Gastrocnemius medialis (tissue), 4 donors: ENCODE measurements at regions not wholly inside any gene's neighbourhood (a gene's known extent, or its start where the extent isn't known, plus 50 kb on each side); places are given as distances from the start of the nearest gene placed in this dataset.

ENCODE experiments used
- ATAC-seq, 2 donors: fragments of 150-250 bp; one replicate each; pipeline ENCODE4 v1.9.1; 2016
- DNase-seq, 2 donors: peaks; one replicate each; pipeline ENCODE4 v3.0.0-alpha.2; 2019
- H3K27ac ChIP-seq, 4 donors: fragments of 200-600 bp; sonication (generic); 1 replicate in 1 of 4; 2 replicates in 3 of 4; pipeline ENCODE4 v1.5.1; 2016 to 2018; ENCODE audit warnings: mild to moderate bottlenecking in 2 of 4, moderate library complexity in 1 of 4
- H3K27me3 ChIP-seq, 3 donors: fragments of 200-600 bp; sonication (generic) in 2 of 3; 1 replicate in 1 of 3; 2 replicates in 2 of 3; pipeline versions ENCODE4 v1.5.1 to v1.6.0; 2016 to 2019; ENCODE audit warnings: mild to moderate bottlenecking in 1 of 3, moderate library complexity in 1 of 3
- H3K36me3 ChIP-seq, 2 donors: fragments of 200-600 bp; sonication (generic) in 1 of 2; one replicate each; pipeline ENCODE4 v1.5.1; 2017 to 2018
- H3K4me1 ChIP-seq, 2 donors: fragments of 200-600 bp; sonication (generic) in 1 of 2; one replicate each; pipeline ENCODE4 v1.5.1; 2016 to 2017; ENCODE audit warnings: mild to moderate bottlenecking in 2 of 2
- H3K4me3 ChIP-seq, 4 donors: fragments of 200-600 bp; sonication (generic) in 3 of 4; 1 replicate in 1 of 4; 2 replicates in 3 of 4; pipeline ENCODE4 v1.5.1; 2016 to 2019; ENCODE audit warnings: mild to moderate bottlenecking in 2 of 4
- H3K9me3 ChIP-seq, 3 donors: fragments of 200-600 bp; sonication (generic) in 2 of 3; 1 replicate in 1 of 3; 2 replicates in 2 of 3; pipeline ENCODE4 v1.5.1; 2016 to 2019
- POLR2A ChIP-seq, 2 donors: fragments of 450-650 bp; IDR thresholded peaks; one replicate each; pipeline ENCODE4 v1.6.1; 2017; ENCODE audit warnings: antibody characterized with exemption in 2 of 2, mild to moderate bottlenecking in 2 of 2, moderate library complexity in 2 of 2
- in situ Hi-C, 4 donors: fragments of 200-750 bp; cut with MboI; loops; one replicate each; pipeline versions ENCODE4 v1.15.0 to v1.8.0; 2017; ENCODE audit warnings: low sequenced_read_pairs in 4 of 4
- intact Hi-C: fragments of 100-400 bp; cut with DNase I; formaldehyde crosslinking; loops from one replicate; pipeline ENCODE4 v1.15.1; 2023; ENCODE audit warnings: low total_unique reads
- TF ChIP-seq, protein P1 (sequence below), 5 experiments: fragments of 450-650 bp in 3 of 5; fragments of 200-600 bp in 2 of 5; sonication (generic) in 2 of 5; IDR thresholded peaks in 4 of 5; conservative IDR thresholded peaks in 1 of 5; 1 replicate in 4 of 5; 2 replicates in 1 of 5; pipeline ENCODE4 v1.5.1; 2016 to 2019; ENCODE audit warnings: antibody characterized with exemption in 5 of 5, mild to moderate bottlenecking in 3 of 5, moderate library complexity in 3 of 5

DNA sequence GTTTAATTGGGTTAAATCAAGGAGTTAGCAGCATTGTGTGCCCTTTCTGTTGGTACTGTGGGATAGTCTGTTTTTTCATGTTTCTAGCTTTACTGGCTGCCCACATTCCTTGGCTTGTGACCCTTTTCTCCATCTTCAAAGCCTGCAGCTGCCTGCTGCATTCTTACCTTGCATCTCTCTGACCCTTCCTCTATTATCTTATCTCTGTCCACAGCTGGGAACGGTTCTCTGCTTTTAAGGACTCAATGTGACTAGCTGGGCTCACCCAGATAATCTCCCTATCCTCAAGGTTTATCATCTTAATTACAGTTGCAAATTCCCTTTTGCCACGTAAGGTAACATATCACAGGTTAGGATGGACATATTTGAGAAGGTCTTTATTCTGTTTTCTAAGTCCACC is 199.7 kb downstream of the KCNS3 start:
- no peaks in the 10 kb centered on the region for H3K4me1 ChIP-seq
- intact Hi-C loops = no loop called here
- H3K27ac ChIP-seq = no peak overlapping the region
- no peaks in the 10 kb centered on the region for H3K36me3 ChIP-seq
- no peaks in the 10 kb centered on the region for H3K27me3 ChIP-seq
- in situ Hi-C loops = no loop called here
- no peak for TF ChIP-seq POLR2A (IDR thresholded peaks at IDR 0.05)
- TF ChIP-seq, protein P1, sequence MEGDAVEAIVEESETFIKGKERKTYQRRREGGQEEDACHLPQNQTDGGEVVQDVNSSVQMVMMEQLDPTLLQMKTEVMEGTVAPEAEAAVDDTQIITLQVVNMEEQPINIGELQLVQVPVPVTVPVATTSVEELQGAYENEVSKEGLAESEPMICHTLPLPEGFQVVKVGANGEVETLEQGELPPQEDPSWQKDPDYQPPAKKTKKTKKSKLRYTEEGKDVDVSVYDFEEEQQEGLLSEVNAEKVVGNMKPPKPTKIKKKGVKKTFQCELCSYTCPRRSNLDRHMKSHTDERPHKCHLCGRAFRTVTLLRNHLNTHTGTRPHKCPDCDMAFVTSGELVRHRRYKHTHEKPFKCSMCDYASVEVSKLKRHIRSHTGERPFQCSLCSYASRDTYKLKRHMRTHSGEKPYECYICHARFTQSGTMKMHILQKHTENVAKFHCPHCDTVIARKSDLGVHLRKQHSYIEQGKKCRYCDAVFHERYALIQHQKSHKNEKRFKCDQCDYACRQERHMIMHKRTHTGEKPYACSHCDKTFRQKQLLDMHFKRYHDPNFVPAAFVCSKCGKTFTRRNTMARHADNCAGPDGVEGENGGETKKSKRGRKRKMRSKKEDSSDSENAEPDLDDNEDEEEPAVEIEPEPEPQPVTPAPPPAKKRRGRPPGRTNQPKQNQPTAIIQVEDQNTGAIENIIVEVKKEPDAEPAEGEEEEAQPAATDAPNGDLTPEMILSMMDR (IDR thresholded peaks at IDR 0.05 in 4 of 5, conservative IDR thresholded peaks at IDR 0.05 in 1 of 5) = no peak
- H3K4me3 ChIP-seq = no peak overlapping the region
- H3K9me3 ChIP-seq = no peaks in the 10 kb centered on the region
- ATAC-seq = no peak
- DNase-seq = no peak

DNA sequence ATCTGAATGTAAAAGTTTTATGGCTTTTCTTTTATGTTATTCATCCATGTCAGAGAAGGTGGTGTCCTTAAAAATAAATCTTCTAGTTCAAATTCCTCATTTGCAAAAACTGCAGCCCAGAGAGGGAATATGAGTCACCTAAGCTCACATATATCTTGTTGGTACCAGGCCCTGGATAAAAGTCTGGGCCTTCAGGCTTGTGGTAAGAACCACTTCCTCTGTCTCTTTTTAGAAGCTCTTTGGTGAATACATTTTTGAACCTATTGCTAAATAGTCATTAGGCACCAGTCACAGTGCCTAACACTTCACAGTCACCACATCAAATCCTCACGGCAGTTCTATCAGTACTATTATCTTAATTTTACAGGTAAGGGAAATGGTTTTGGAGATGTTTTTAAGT is 199.2 kb downstream of the KCNS3 start:
- no peaks in the 10 kb centered on the region for H3K9me3 ChIP-seq
- H3K27me3 ChIP-seq = no peaks in the 10 kb centered on the region
- H3K36me3 ChIP-seq = no peaks in the 10 kb centered on the region
- ATAC-seq (no peak), DNase-seq (no peak)
- no peak overlapping the region for H3K27ac ChIP-seq
- no peaks in the 10 kb centered on the region for H3K4me1 ChIP-seq
- TF ChIP-seq, protein P1 (IDR thresholded peaks at IDR 0.05 in 4 of 5, conservative IDR thresholded peaks at IDR 0.05 in 1 of 5) = no peak
- TF ChIP-seq POLR2A (IDR thresholded peaks at IDR 0.05) = no peak
- H3K4me3 ChIP-seq = no peak overlapping the region
- intact Hi-C loops (no loop called here), in situ Hi-C loops (no loop called here)

DNA sequence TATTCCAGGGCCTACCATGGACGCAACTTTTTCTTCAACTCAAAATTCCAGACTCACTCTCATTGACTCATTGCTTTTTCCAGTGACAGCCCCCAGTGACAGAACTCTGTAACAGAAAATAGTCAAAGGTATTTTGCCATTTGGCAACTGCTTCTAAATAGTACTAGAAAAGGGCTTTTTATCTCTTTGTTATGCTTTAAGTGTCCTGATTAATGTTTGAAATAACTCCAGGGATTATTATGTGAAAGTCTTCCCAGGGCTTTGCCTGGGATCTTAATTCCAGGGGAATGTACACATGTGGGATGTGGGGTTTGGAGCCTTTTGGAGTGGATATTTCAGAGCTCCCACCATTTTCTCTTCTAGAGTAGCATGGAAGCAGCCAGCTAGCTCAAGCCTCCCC is 198.8 kb downstream of the KCNS3 start:
- no peak overlapping the region for H3K4me3 ChIP-seq
- H3K27me3 ChIP-seq = no peaks in the 10 kb centered on the region
- ATAC-seq = no peak
- no peaks in the 10 kb centered on the region for H3K36me3 ChIP-seq
- intact Hi-C loops (no loop called here), in situ Hi-C loops (no loop called here)
- TF ChIP-seq, protein P1 (IDR thresholded peaks at IDR 0.05 in 4 of 5, conservative IDR thresholded peaks at IDR 0.05 in 1 of 5) = no peak
- TF ChIP-seq POLR2A (IDR thresholded peaks at IDR 0.05) = no peak
- DNase-seq = no peak
- no peaks in the 10 kb centered on the region for H3K9me3 ChIP-seq
- no peaks in the 10 kb centered on the region for H3K4me1 ChIP-seq
- H3K27ac ChIP-seq = no peak overlapping the region

DNA sequence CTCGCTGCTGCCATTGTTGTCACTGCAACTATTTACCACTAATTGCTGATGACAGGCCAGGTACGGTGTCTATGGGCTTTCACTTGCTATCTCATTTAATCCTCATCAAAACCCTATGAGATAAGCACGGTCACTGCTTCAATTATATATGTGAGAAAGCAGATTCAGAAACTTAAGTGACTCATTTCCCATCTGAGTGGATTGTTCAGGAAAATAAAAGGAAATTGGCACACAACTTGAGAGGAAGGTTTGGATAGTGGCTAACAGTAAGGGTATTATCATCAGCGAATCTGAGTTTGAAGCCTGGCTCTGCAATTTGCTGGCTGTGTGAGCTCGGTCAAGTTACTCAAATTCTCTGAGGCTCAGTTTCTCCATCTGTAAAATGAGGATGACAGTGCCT is 196.0 kb downstream of the KCNS3 start:
- TF ChIP-seq, protein P1 (IDR thresholded peaks at IDR 0.05 in 4 of 5, conservative IDR thresholded peaks at IDR 0.05 in 1 of 5) = no peak
- no peak for TF ChIP-seq POLR2A (IDR thresholded peaks at IDR 0.05)
- Histone ChIP-seq H3K27ac (no peak overlapping the region), H3K27me3 (no peaks in the 10 kb centered on the region), H3K9me3 (no peaks in the 10 kb centered on the region), H3K4me3 (no peak overlapping the region), H3K36me3 (no peaks in the 10 kb centered on the region), H3K4me1 (no peaks in the 10 kb centered on the region)
- intact Hi-C loops (no loop called here), in situ Hi-C loops (no loop called here)
- no peak for ATAC-seq
- no peak for DNase-seq

DNA sequence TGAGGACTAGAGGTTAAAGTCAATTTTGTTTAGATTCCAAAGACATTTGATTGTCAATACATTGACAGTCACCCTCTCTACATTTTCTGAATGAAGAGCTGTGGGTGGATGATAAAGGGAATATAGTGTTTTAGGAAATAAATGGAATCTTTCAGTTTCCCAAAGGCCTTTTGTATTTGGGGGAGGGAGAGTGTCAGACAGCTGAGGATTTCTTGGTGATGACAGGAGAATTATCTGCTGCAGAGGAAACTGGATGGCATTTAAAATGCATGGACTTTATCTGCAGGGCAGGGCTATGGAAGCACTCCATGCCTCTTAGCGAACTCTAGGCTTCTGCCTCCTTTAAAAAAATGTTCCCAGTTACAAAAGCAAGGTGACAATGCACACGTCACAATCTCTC is 195.1 kb downstream of the KCNS3 start:
- TF ChIP-seq POLR2A (IDR thresholded peaks at IDR 0.05) = no peak
- TF ChIP-seq, protein P1 (IDR thresholded peaks at IDR 0.05 in 4 of 5, conservative IDR thresholded peaks at IDR 0.05 in 1 of 5) = no peak
- Histone ChIP-seq H3K36me3 (no peaks in the 10 kb centered on the region), H3K4me1 (peaks cover 0 to 6% of the 10 kb centered on the region in 2 donors), H3K27ac (no peak overlapping the region), H3K27me3 (no peaks in the 10 kb centered on the region), H3K9me3 (no peaks in the 10 kb centered on the region), H3K4me3 (no peak overlapping the region)
- ATAC-seq (no peak), DNase-seq (no peak)
- in situ Hi-C loops (no loop called here), intact Hi-C loops (no loop called here)
